SK-N-SH (cell line): ENCODE measurements at regions not wholly inside any gene's neighbourhood (a gene's known extent, or its start where the extent isn't known, plus 50 kb on each side); places are given as distances from the start of the nearest gene placed in this dataset.
A peak's percentile ranks its signal among the peaks of the same experiment; 100 is the strongest.

Experiments
- CTCF ChIA-PET: fragments of 300-600, 350-600 bp; formaldehyde crosslinking; extraction: SDS; loops from one replicate; lab custom pipeline; 2021; lab: Yijun Ruan, JAX
- POLR2A ChIA-PET: fragments of 350-600 bp; sonication (Branson Sonifier 250); formaldehyde crosslinking; extraction: SDS; loops from one replicate; lab custom pipeline; 2020; ENCODE audit warnings: antibody characterized with exemption, inconsistent platforms; lab: Yijun Ruan, JAX
- DNase-seq: peaks from one replicate; pipeline ENCODE4 v3.0.0; 2012
- H2AFZ ChIP-seq: fragments of 200-600 bp; sonication (generic); 2 replicates; pipeline ENCODE4 v1.8.1; 2016; ENCODE audit warnings: antibody characterized with exemption, mild to moderate bottlenecking, low read depth
- H3F3A ChIP-seq: fragments of 200-600 bp; sonication (generic); replicated peaks from 2 replicates; pipeline ENCODE3; 2016; ENCODE audit warnings: antibody characterized with exemption, mild to moderate bottlenecking; ENCODE audit not compliant: insufficient read depth
- H3K27ac ChIP-seq, 2 experiments: fragments of 200-500 bp in 1 of 2; fragments of 200-600 bp in 1 of 2; sonication (Bioruptor generic) in 1 of 2; sonication (generic), shearing (Covaris generic) in 1 of 2; 2 replicates each; pipeline versions ENCODE4 v1.5.1 to v1.6.1; 2014 to 2016; ENCODE audit warnings: low read depth in 2 of 2, inconsistent platforms in 1 of 2, low read length in 1 of 2, mild to moderate bottlenecking in 1 of 2, mixed read lengths in 1 of 2
- H3K27me3 ChIP-seq: fragments of 200-600 bp; sonication (generic), shearing (Covaris generic); 2 replicates; pipeline ENCODE4 v1.6.1; 2016; ENCODE audit warnings: mixed run types; ENCODE audit not compliant: insufficient read depth
- H3K36me3 ChIP-seq, 2 experiments: fragments of 200-500 bp in 1 of 2; fragments of 200-600 bp in 1 of 2; sonication (Bioruptor generic) in 1 of 2; sonication (generic) in 1 of 2; replicated peaks in 1 of 2; 2 replicates each; pipeline versions ENCODE3 to v1.5.1; 2014 to 2016; ENCODE audit warnings: low read length in 1 of 2, mild to moderate bottlenecking in 1 of 2; ENCODE audit not compliant: insufficient read depth in 2 of 2, control insufficient read depth in 1 of 2
- H3K4me1 ChIP-seq, 2 experiments: fragments of 200-500 bp in 1 of 2; fragments of 200-600 bp in 1 of 2; sonication (Bioruptor generic) in 1 of 2; sonication (generic), shearing (Covaris generic) in 1 of 2; 2 replicates each; pipeline versions ENCODE4 v1.5.1 to v1.6.1; 2014 to 2016; ENCODE audit warnings: low read depth in 1 of 2, low read length in 1 of 2, mixed run types in 1 of 2; ENCODE audit not compliant: insufficient read depth in 2 of 2, control insufficient read depth in 1 of 2
- H3K4me2 ChIP-seq: fragments of 200-600 bp; sonication (generic), shearing (Covaris generic); 2 replicates; pipeline ENCODE4 v1.6.1; 2017; ENCODE audit warnings: mixed run types
- H3K4me3 ChIP-seq, 2 experiments: fragments of 200-500 bp in 1 of 2; fragments of 200-600 bp in 1 of 2; sonication (Bioruptor generic) in 1 of 2; sonication (generic), shearing (Covaris generic) in 1 of 2; 2 replicates each; pipeline versions ENCODE4 v1.5.1 to v1.8.1; 2014 to 2016; ENCODE audit warnings: low read depth in 2 of 2, inconsistent platforms in 1 of 2, low read length in 1 of 2, mild to moderate bottlenecking in 1 of 2, mixed read lengths in 1 of 2, moderate library complexity in 1 of 2
- H3K79me2 ChIP-seq: fragments of 200-600 bp; sonication (generic); 2 replicates; pipeline ENCODE4 v1.8.1; 2017; ENCODE audit warnings: mild to moderate bottlenecking; ENCODE audit not compliant: insufficient read depth
- H3K9ac ChIP-seq: fragments of 200-600 bp; sonication (generic); 2 replicates; pipeline ENCODE4 v1.6.1; 2017; ENCODE audit warnings: mixed run types
- H3K9me2 ChIP-seq: fragments of 200-600 bp; sonication (generic); 2 replicates; pipeline ENCODE4 v1.6.1; 2017; ENCODE audit warnings: mixed run types
- H3K9me3 ChIP-seq: fragments of 200-600 bp; sonication (generic); 2 replicates; pipeline ENCODE4 v1.6.1; 2017; ENCODE audit warnings: mixed run types, mild to moderate bottlenecking, moderate library complexity
- H4K20me1 ChIP-seq: fragments of 200-600 bp; sonication (generic); 2 replicates; pipeline ENCODE4 v1.6.1; 2017; ENCODE audit warnings: mild to moderate bottlenecking, mixed run types; ENCODE audit not compliant: insufficient read depth
- EP300 ChIP-seq, 2 experiments: IDR thresholded peaks; 2 replicates each; pipeline versions ENCODE4 v1.4.0 to v1.6.1; 2012; ENCODE audit warnings: borderline replicate concordance in 1 of 2, low read depth in 1 of 2, low read length in 1 of 2
- FOSL2 ChIP-seq: IDR thresholded peaks from 2 replicates; pipeline ENCODE4 v1.4.0; 2012; ENCODE audit warnings: low read depth, mild to moderate bottlenecking, moderate library complexity, borderline replicate concordance
- FOXM1 ChIP-seq: IDR thresholded peaks from 2 replicates; pipeline ENCODE4 v1.4.0; 2012; ENCODE audit warnings: low read depth, mild to moderate bottlenecking
- GABPA ChIP-seq: IDR thresholded peaks from 2 replicates; pipeline ENCODE4 v1.4.0; 2012; ENCODE audit warnings: low read depth, mild to moderate bottlenecking
- JUND ChIP-seq: IDR thresholded peaks from 2 replicates; pipeline ENCODE4 v1.4.0; 2012
- MEF2A ChIP-seq: IDR thresholded peaks from 2 replicates; pipeline ENCODE4 v1.4.0; 2012; ENCODE audit warnings: low read depth, borderline replicate concordance
- PBX3 ChIP-seq: IDR thresholded peaks from 2 replicates; pipeline ENCODE4; 2012
- RCOR1 ChIP-seq: fragments of 150-350 bp; IDR thresholded peaks from 2 replicates; pipeline ENCODE4 v1.6.1; 2017; ENCODE audit warnings: antibody characterized with exemption, low read length
- RFX5 ChIP-seq: IDR thresholded peaks from 2 replicates; pipeline ENCODE4 v1.6.1; 2012; ENCODE audit warnings: mild to moderate bottlenecking, improper control_type of control experiment, low read length
- RXRA ChIP-seq: IDR thresholded peaks from 2 replicates; pipeline ENCODE4 v1.4.0; 2012; ENCODE audit warnings: low read depth, mild to moderate bottlenecking, borderline replicate concordance
- SIN3A ChIP-seq: IDR thresholded peaks from 2 replicates; pipeline ENCODE4 v1.6.1; 2012; ENCODE audit warnings: low read depth, mild to moderate bottlenecking, low read length, moderate library complexity, borderline replicate concordance
- SMC3 ChIP-seq: IDR thresholded peaks from 2 replicates; pipeline ENCODE4 v1.6.1; 2012; ENCODE audit warnings: low read depth, low read length, improper control_type of control experiment
- TCF12 ChIP-seq: IDR thresholded peaks from 2 replicates; pipeline ENCODE4 v1.4.0; 2012
- YY1 ChIP-seq: IDR thresholded peaks from 2 replicates; pipeline ENCODE4 v1.4.0; 2012; ENCODE audit warnings: low read depth, mild to moderate bottlenecking
- WGBS: methylation state at CpG from one replicate; pipeline ENCODE4 v1.1.6; 2017; ENCODE audit warnings: low lambda C conversion rate; 5-methylcytosine and 5-hydroxymethylcytosine counted together
- TF ChIP-seq, protein P1 (sequence below): fragments of 150-350 bp; IDR thresholded peaks from 2 replicates; pipeline ENCODE4 v1.6.1; 2017; ENCODE audit warnings: antibody characterized with exemption, low read length, low read depth, borderline replicate concordance

DNA sequence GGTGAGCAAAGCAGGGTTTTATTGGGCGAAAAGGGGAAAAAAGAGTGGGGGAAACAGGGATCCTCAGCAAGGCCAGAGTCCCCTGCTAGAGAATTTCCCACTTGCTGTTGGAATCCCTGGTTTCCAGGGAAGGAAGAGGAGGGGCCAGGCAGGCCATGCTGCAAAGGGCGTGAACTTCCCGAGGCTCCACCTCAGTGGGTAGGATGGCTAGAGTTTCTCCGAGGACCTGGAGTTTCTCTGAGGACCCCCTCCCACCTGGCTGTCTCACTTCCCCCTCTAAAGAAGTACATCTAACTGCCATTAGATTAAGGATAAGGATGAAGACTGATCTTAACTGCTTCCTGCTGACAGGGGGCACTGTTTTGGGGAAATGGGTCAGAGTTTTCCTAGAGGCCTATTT, 1239.3 kb upstream of the GJE1 start:
- no peak overlapping the region for H3K27ac ChIP-seq
- TF ChIP-seq RXRA (no peak), FOSL2 (no peak), FOXM1 (no peak), MEF2A (no peak), PBX3 (no peak), SIN3A (no peak), SMC3 (no peak), JUND (no peak), RCOR1 (no peak)
- no peak for DNase-seq
- POLR2A ChIA-PET = no interaction called here
- no peak overlapping the region for H3K9ac ChIP-seq
- no peaks in the 10 kb centered on the region for H3K27me3 ChIP-seq
- CTCF ChIA-PET = no interaction called here
- no peaks in the 10 kb centered on the region for H4K20me1 ChIP-seq
- WGBS = 17% methylated on average over 1 of the region's 4 CpGs
- no peaks in the 10 kb centered on the region for H3K9me2 ChIP-seq
- H3K4me2 ChIP-seq = no peak overlapping the region
- H3K36me3 ChIP-seq = peaks cover 0 to 30% of the 10 kb centered on the region in 2 experiments
- peaks cover 62% of the 10 kb centered on the region for H3K79me2 ChIP-seq
- H3K4me1 ChIP-seq = no peaks in the 10 kb centered on the region
- no peaks in the 10 kb centered on the region for H3F3A ChIP-seq
- H2AFZ ChIP-seq = no peak overlapping the region
- H3K4me3 ChIP-seq = no peak overlapping the region
- H3K9me3 ChIP-seq = no peaks in the 10 kb centered on the region

GRCh38 chr6:140879946-140880345, 1252.8 kb upstream of the GJE1 start:
- TF ChIP-seq, protein P1, sequence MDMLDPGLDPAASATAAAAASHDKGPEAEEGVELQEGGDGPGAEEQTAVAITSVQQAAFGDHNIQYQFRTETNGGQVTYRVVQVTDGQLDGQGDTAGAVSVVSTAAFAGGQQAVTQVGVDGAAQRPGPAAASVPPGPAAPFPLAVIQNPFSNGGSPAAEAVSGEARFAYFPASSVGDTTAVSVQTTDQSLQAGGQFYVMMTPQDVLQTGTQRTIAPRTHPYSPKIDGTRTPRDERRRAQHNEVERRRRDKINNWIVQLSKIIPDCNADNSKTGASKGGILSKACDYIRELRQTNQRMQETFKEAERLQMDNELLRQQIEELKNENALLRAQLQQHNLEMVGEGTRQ = no peak
- TF ChIP-seq RFX5 (no peak), TCF12 (no peak), YY1 (no peak), EP300 (IDR thresholded peaks at IDR 0.05; ENCODE audit: borderline replicate concordance in 1 of 2, low read depth in 1 of 2, low read length in 1 of 2) (no peak), GABPA (no peak)
- CTCF ChIA-PET = no interaction called here
- DNase-seq = no peak

More at GRCh38 chr6:140879946-140880345, 1252.8 kb upstream of the GJE1 start:
- Histone ChIP-seq H2AFZ (no peak overlapping the region), H3K4me3 (no peak overlapping the region), H3K9me3 (no peaks in the 10 kb centered on the region), H3K36me3 (peaks cover 0 to 2% of the 10 kb centered on the region in 2 experiments), H3K4me2 (no peak overlapping the region), H3K27ac (0 out of 4 replicates have a peak overlapping the region, but pooled peaks of 1 of the 2 experiments have one; percentile 15), H3K9ac (no peak overlapping the region), H3K9me2 (no peaks in the 10 kb centered on the region), H3K4me1 (no peaks in the 10 kb centered on the region), H3K27me3 (no peaks in the 10 kb centered on the region), H3K79me2 (0 out of 2 replicates have a peak, but pooled peaks cover 11% of the 10 kb centered on the region), H3F3A (no peaks in the 10 kb centered on the region), H4K20me1 (no peaks in the 10 kb centered on the region)
- POLR2A ChIA-PET = no interaction called here
